MM.1S (cell line): ENCODE measurements at regions not wholly inside any gene's neighbourhood (a gene's known extent, or its start where the extent isn't known, plus 50 kb on each side); places are given as distances from the start of the nearest gene placed in this dataset.

ENCODE experiments used
- DNase-seq: peaks from one replicate; pipeline ENCODE4 v3.0.0-alpha.2; 2015
- H2AFZ ChIP-seq: fragments of 300-600 bp; sonication (generic); 2 replicates; pipeline ENCODE4 v1.6.0; 2016; ENCODE audit warnings: antibody characterized with exemption, low read length
- H3F3A ChIP-seq: fragments of 300-600 bp; sonication (generic); 2 replicates; pipeline ENCODE4 v1.6.1; 2016; ENCODE audit warnings: mild to moderate bottlenecking, antibody characterized with exemption, low read length, moderate library complexity, mixed read lengths; ENCODE audit not compliant: insufficient read depth
- H3K27ac ChIP-seq: fragments of 300-600 bp; sonication (generic); 2 replicates; pipeline ENCODE4 v1.5.1; 2016; ENCODE audit warnings: mild to moderate bottlenecking, low read length
- H3K27me3 ChIP-seq: fragments of 300-600 bp; sonication (generic); replicated peaks from 2 replicates; pipeline ENCODE4 v1.6.0; 2016; ENCODE audit warnings: low read length; ENCODE audit not compliant: insufficient read depth
- H3K36me3 ChIP-seq: fragments of 300-600 bp; sonication (generic); replicated peaks from 2 replicates; pipeline ENCODE4 v1.6.1; 2016; ENCODE audit warnings: mild to moderate bottlenecking, low read length, mixed read lengths; ENCODE audit not compliant: insufficient read depth
- H3K4me1 ChIP-seq: fragments of 300-600 bp; sonication (generic); 2 replicates; pipeline ENCODE4 v1.6.1; 2016; ENCODE audit warnings: low read length, mixed read lengths
- H3K4me2 ChIP-seq: fragments of 300-600 bp; sonication (generic); 2 replicates; pipeline ENCODE4 v1.6.0; 2016; ENCODE audit warnings: low read depth, low read length
- H3K4me3 ChIP-seq: fragments of 300-600 bp; sonication (generic); 2 replicates; pipeline ENCODE4 v1.5.1; 2016; ENCODE audit warnings: low read length, mixed read lengths
- H3K79me2 ChIP-seq: fragments of 300-600 bp; sonication (generic); 2 replicates; pipeline ENCODE4 v1.6.1; 2016; ENCODE audit warnings: mixed run types, low read length, mixed read lengths
- H3K9ac ChIP-seq: fragments of 300-600 bp; sonication (generic); 2 replicates; pipeline ENCODE4 v1.6.1; 2016; ENCODE audit warnings: low read length, mixed read lengths
- H3K9me2 ChIP-seq: fragments of 300-600 bp; sonication (generic); replicated peaks from 2 replicates; pipeline ENCODE4 v1.6.1; 2016; ENCODE audit warnings: mild to moderate bottlenecking, low read length, mixed read lengths; ENCODE audit not compliant: insufficient read depth
- H3K9me3 ChIP-seq: fragments of 300-600 bp; sonication (generic); replicated peaks from 2 replicates; pipeline ENCODE4 v1.6.1; 2016; ENCODE audit warnings: mild to moderate bottlenecking, low read length, mixed read lengths; ENCODE audit not compliant: insufficient read depth
- H4K20me1 ChIP-seq: fragments of 300-600 bp; sonication (generic); 2 replicates; pipeline ENCODE4 v1.6.1; 2016; ENCODE audit warnings: mild to moderate bottlenecking, low read length, moderate library complexity, mixed read lengths; ENCODE audit not compliant: insufficient read depth
- CTCF ChIP-seq: fragments of 300-600 bp; sonication (generic); IDR thresholded peaks from 2 replicates; pipeline ENCODE4 v1.5.1; 2016; ENCODE audit warnings: antibody characterized with exemption, low read length, mixed read lengths
- EZH2 ChIP-seq: fragments of 300-600 bp; sonication (generic); optimal IDR thresholded peaks from 2 replicates; pipeline ENCODE3; 2017; ENCODE audit warnings: low read depth, mild to moderate bottlenecking, antibody characterized with exemption, low read length, mixed read lengths
- EZH2phosphoT487 ChIP-seq: fragments of 300-600 bp; sonication (generic); IDR thresholded peaks from 2 replicates; pipeline ENCODE4 v1.6.1; 2018; ENCODE audit warnings: antibody characterized with exemption, low read length

GRCh38 chr11:134866215-134866614 is 454.2 kb upstream of the B3GAT1 start:
- no peak overlapping the region for H3K9ac ChIP-seq
- H3K9me3 ChIP-seq = no peaks in the 10 kb centered on the region
- H3K27ac ChIP-seq = no peak overlapping the region
- no peaks in the 10 kb centered on the region for H4K20me1 ChIP-seq
- no peak overlapping the region for H3K4me2 ChIP-seq
- H3K27me3 ChIP-seq = no peaks in the 10 kb centered on the region
- no peaks in the 10 kb centered on the region for H3K79me2 ChIP-seq
- TF ChIP-seq CTCF (no peak), EZH2 (no peak), EZH2phosphoT487 (no peak)
- H3K9me2 ChIP-seq = no peaks in the 10 kb centered on the region
- no peak for DNase-seq
- no peak overlapping the region for H2AFZ ChIP-seq
- H3K36me3 ChIP-seq = no peaks in the 10 kb centered on the region
- no peak overlapping the region for H3K4me3 ChIP-seq
- no peaks in the 10 kb centered on the region for H3F3A ChIP-seq
- H3K4me1 ChIP-seq = no peaks in the 10 kb centered on the region

DNA sequence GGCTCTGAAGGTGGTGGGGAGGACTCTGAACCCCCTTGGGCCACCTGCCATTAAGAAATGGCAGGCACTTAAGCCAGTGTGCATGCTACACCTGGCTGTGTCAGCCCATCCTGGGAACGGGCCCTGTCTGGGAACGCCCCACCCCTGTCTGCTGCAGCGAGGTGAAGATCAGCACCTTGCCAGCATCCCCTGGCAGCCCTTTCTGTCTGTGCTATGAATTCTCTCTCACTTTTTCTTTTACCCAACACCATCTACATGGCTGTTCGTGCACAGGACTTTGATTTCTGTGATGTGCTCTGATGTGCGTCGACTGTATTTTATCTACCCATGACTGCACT is 452.9 kb upstream of the B3GAT1 start:
- Histone ChIP-seq H3K4me3 (no peak overlapping the region), H2AFZ (no peak overlapping the region), H3K9me2 (no peaks in the 10 kb centered on the region), H3K79me2 (no peaks in the 10 kb centered on the region), H3K9me3 (no peaks in the 10 kb centered on the region), H3K4me1 (no peaks in the 10 kb centered on the region), H3F3A (no peaks in the 10 kb centered on the region), H3K36me3 (no peaks in the 10 kb centered on the region), H4K20me1 (no peaks in the 10 kb centered on the region), H3K27ac (no peak overlapping the region), H3K9ac (no peak overlapping the region), H3K4me2 (no peak overlapping the region), H3K27me3 (no peaks in the 10 kb centered on the region)
- no peak for DNase-seq
- no peak for TF ChIP-seq CTCF

DNA sequence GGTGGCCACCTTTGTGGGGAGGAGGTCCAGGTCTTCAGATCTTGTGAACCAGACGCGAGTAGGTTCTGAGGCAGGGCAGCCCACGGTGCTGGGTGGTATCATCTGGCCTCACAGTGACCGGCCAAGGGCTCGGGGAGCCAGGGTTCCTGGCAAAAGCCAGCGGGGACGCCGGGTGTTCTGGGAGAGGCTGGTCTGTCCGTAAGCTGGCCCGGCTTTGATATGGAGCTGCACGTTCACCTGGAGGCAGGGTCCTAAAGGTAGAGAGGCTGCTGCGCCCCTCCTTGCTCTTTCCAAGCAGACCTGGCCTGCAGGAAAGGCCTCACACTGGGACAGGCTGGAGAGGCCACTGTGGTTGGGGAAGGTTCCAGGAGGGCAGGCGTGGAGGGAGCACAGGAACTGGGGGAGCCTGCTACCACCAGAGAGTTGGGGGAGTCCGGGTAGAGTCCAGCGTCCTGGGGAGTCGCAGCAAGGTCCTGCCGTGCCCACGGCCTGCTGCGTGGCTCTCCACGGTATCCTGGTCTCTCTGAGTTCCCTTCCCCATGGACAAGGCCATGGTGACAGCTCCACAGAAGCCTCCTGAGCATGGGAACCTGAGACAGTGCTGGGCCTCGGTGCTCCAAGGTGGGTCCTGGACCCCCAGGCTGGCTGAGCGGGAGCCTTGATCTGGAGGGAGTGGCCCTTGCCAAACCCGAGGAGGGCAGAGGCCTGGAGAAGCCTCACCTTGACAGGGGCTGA is 452.4 kb upstream of the B3GAT1 start:
- Histone ChIP-seq H3K79me2 (no peaks in the 10 kb centered on the region), H3K9me3 (no peaks in the 10 kb centered on the region)

More for the DNA sequence above, 452.4 kb upstream of the B3GAT1 start:
- Histone ChIP-seq H2AFZ (no peak overlapping the region), H3K4me2 (no peak overlapping the region), H3K36me3 (no peaks in the 10 kb centered on the region), H3K4me1 (no peaks in the 10 kb centered on the region), H3K27ac (no peak overlapping the region), H3F3A (no peaks in the 10 kb centered on the region), H4K20me1 (no peaks in the 10 kb centered on the region), H3K4me3 (no peak overlapping the region), H3K27me3 (no peaks in the 10 kb centered on the region), H3K9me2 (no peaks in the 10 kb centered on the region), H3K9ac (no peak overlapping the region)
- DNase-seq = no peak
- TF ChIP-seq EZH2 (no peak), CTCF (no peak), EZH2phosphoT487 (no peak)
